ENCODE measurements at regions not wholly inside any gene's neighbourhood (a gene's known extent, or its start where the extent isn't known, plus 50 kb on each side); places are given as distances from the start of the nearest gene placed in this dataset.
"Not testable (repeated sequence)": the region's sequence is repeated elsewhere in the genome, so short reads cannot be mapped to it uniquely, and the experiment has no call there.

DNA sequence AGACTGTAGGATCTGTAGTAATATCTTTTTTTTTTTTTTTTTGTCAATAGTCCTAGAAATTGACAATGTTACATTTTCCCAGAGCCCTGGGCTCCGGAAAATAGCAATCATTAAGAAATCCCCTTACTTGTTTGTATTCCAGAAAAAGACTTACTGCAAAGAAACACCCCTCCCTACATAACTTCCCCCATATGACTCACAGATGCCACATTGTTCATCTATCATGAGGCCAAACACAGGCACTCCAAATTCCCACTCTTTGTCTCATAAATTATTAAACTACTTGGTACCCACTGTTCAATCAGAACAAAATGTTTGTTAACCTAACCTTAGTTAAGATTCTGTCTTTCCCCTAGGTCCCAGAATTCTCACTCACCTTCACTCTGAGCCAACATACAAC lies 53.5 kb downstream of the TEX51 start:
- Histone ChIP-seq H3K9me3 (replicated peaks in 1 of 2; ENCODE audit: control insufficient read depth in 2 of 2, insufficient read depth in 1 of 2, low read depth in 1 of 2, low read length in 2 of 2) (no peaks in the 10 kb centered on the region), H3K9ac (ENCODE audit: low read depth, low read length, poor library complexity) (no peak overlapping the region), H2BK15ac (ENCODE audit: low read length) (no peak overlapping the region), H3K27ac (replicated peaks; ENCODE audit: low read length) (no peak overlapping the region), H3K27me3 (ENCODE audit: control insufficient read depth in 3 of 3, insufficient read depth in 3 of 3, low read depth in 1 of 3, low read length in 3 of 3) (no peaks in the 10 kb centered on the region), H3K18ac (ENCODE audit: low read length) (no peak overlapping the region), H3K14ac (ENCODE audit: low read length) (no peak overlapping the region), H3K4ac (ENCODE audit: low read length) (no peak overlapping the region), H3K23ac (ENCODE audit: low read depth, low read length, poor library complexity) (no peak overlapping the region), H2BK12ac (ENCODE audit: low read length) (no peak overlapping the region), H2BK120ac (ENCODE audit: low read depth, low read length) (no peak overlapping the region), H3K4me1 (ENCODE audit: control insufficient read depth in 2 of 2, insufficient read depth in 1 of 2, low read depth in 1 of 2, low read length in 2 of 2) (peaks cover 0 to 1% of the 10 kb centered on the region in 2 donors), H4K8ac (ENCODE audit: low read depth, low read length) (no peak overlapping the region), H2AK5ac (ENCODE audit: low read depth, low read length) (no peak overlapping the region), H2AFZ (ENCODE audit: low read length) (no peak overlapping the region), H4K91ac (ENCODE audit: low read depth, low read length, poor library complexity) (no peak overlapping the region), H3K36me3 (replicated peaks in 1 of 2; ENCODE audit: control insufficient read depth in 2 of 2, insufficient read depth in 2 of 2, low read length in 2 of 2) (no peaks in the 10 kb centered on the region), H3K4me2 (ENCODE audit: insufficient read depth, low read length, poor library complexity, severe bottlenecking) (no peak overlapping the region), H2BK5ac (ENCODE audit: low read length) (no peak overlapping the region), H3K4me3 (ENCODE audit: low read length in 2 of 2) (no peak overlapping the region), H3K79me1 (ENCODE audit: low read depth, low read length) (no peaks in the 10 kb centered on the region)
- WGBS, 2 donors (ENCODE audit: extremely low coverage in 2 of 2, insufficient read length in 2 of 2, insufficient replicate concordance in 1 of 2), result no CpG with 5 or more reads among the region's 1 CpG
- DNase-seq (ENCODE audit: low spot score), result no peak

DNA sequence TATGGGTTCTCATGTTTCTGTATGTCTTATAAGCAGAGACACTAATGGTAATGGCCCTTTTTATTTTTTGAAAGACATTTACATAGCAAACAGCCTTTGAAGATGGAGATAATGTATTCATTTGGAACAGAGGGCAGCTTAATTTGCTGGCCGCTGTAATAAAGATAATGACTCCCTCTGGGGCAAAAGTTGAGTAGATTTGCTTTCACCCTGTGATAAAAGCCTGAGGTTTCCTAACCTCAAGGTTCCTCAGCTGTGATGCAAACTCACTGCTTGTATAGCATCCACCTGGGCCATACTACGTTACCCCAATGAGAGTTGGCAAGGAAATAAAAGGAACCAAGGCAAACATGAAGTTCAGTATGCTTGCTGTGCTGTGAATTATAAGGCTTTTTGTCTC lies 54.8 kb downstream of the TEX51 start:
- H3K4me2 ChIP-seq (ENCODE audit: insufficient read depth, low read length, poor library complexity, severe bottlenecking), result no peak overlapping the region
- H3K4me1 ChIP-seq (ENCODE audit: control insufficient read depth in 2 of 2, insufficient read depth in 1 of 2, low read depth in 1 of 2, low read length in 2 of 2), result peaks cover 0 to 1% of the 10 kb centered on the region in 2 donors
- H2BK5ac ChIP-seq (ENCODE audit: low read length), result no peak overlapping the region
- no peak overlapping the region for H3K4ac ChIP-seq (ENCODE audit: low read length)
- no peak overlapping the region for H3K18ac ChIP-seq (ENCODE audit: low read length)
- no peaks in the 10 kb centered on the region for H3K79me1 ChIP-seq (ENCODE audit: low read depth, low read length)
- H2AFZ ChIP-seq (ENCODE audit: low read length), result no peak overlapping the region
- H3K27ac ChIP-seq (replicated peaks; ENCODE audit: low read length), result no peak overlapping the region
- H3K23ac ChIP-seq (ENCODE audit: low read depth, low read length, poor library complexity), result no peak overlapping the region
- H3K4me3 ChIP-seq (ENCODE audit: low read length in 2 of 2), result no peak overlapping the region
- DNase-seq (ENCODE audit: low spot score), result no peak
- H3K36me3 ChIP-seq (replicated peaks in 1 of 2; ENCODE audit: control insufficient read depth in 2 of 2, insufficient read depth in 2 of 2, low read length in 2 of 2), result no peaks in the 10 kb centered on the region
- H3K27me3 ChIP-seq (ENCODE audit: control insufficient read depth in 3 of 3, insufficient read depth in 3 of 3, low read depth in 1 of 3, low read length in 3 of 3), result no peaks in the 10 kb centered on the region
- H4K8ac ChIP-seq (ENCODE audit: low read depth, low read length), result no peak overlapping the region
- H4K91ac ChIP-seq (ENCODE audit: low read depth, low read length, poor library complexity), result no peak overlapping the region
- H2BK15ac ChIP-seq (ENCODE audit: low read length), result no peak overlapping the region
- H3K9ac ChIP-seq (ENCODE audit: low read depth, low read length, poor library complexity), result no peak overlapping the region
- H3K9me3 ChIP-seq (replicated peaks in 1 of 2; ENCODE audit: control insufficient read depth in 2 of 2, insufficient read depth in 1 of 2, low read depth in 1 of 2, low read length in 2 of 2), result no peaks in the 10 kb centered on the region
- no peak overlapping the region for H2AK5ac ChIP-seq (ENCODE audit: low read depth, low read length)
- no CpG with 5 or more reads among the region's 2 CpGs for WGBS, 2 donors (ENCODE audit: extremely low coverage in 2 of 2, insufficient read length in 2 of 2, insufficient replicate concordance in 1 of 2)
- no peak overlapping the region for H2BK12ac ChIP-seq (ENCODE audit: low read length)
- no peak overlapping the region for H2BK120ac ChIP-seq (ENCODE audit: low read depth, low read length)
- no peak overlapping the region for H3K14ac ChIP-seq (ENCODE audit: low read length)

DNA sequence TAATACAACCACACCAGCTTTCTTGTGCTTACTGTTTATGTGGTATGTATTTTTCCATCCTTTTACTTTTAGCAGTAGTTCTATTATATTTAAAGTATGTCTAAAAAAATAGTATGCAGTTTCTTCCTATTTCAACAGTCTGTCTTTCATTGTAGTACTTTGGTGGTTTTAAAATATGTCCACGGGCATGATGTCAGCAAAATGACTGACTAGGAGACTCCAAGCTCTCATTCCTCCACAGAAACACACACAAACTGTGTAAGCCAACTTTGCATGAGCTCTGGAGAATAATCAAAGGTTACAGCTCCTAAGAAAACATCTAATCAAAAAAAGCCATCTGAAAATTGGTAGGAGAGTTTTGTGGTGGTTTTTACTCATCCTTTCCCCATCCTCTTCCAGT lies 56.1 kb downstream of the TEX51 start:
- DNase-seq (ENCODE audit: low spot score), result no peak
- H3K27me3 ChIP-seq (ENCODE audit: control insufficient read depth in 3 of 3, insufficient read depth in 3 of 3, low read depth in 1 of 3, low read length in 3 of 3), result no peaks in the 10 kb centered on the region
- H3K4me2 ChIP-seq (ENCODE audit: insufficient read depth, low read length, poor library complexity, severe bottlenecking), result no peak overlapping the region
- no peak overlapping the region for H2BK5ac ChIP-seq (ENCODE audit: low read length)
- no CpG with 5 or more reads among the region's 1 CpG for WGBS, 2 donors (ENCODE audit: extremely low coverage in 2 of 2, insufficient read length in 2 of 2, insufficient replicate concordance in 1 of 2)
- H2BK120ac ChIP-seq (ENCODE audit: low read depth, low read length), result no peak overlapping the region
- H3K14ac ChIP-seq (ENCODE audit: low read length), result no peak overlapping the region
- no peak overlapping the region for H3K18ac ChIP-seq (ENCODE audit: low read length)
- H3K9ac ChIP-seq (ENCODE audit: low read depth, low read length, poor library complexity), result no peak overlapping the region
- H2AFZ ChIP-seq (ENCODE audit: low read length), result no peak overlapping the region
- H4K91ac ChIP-seq (ENCODE audit: low read depth, low read length, poor library complexity), result no peak overlapping the region
- H3K9me3 ChIP-seq (replicated peaks in 1 of 2; ENCODE audit: control insufficient read depth in 2 of 2, insufficient read depth in 1 of 2, low read depth in 1 of 2, low read length in 2 of 2), result no peaks in the 10 kb centered on the region
- H4K8ac ChIP-seq (ENCODE audit: low read depth, low read length), result no peak overlapping the region
- H3K79me1 ChIP-seq (ENCODE audit: low read depth, low read length), result no peaks in the 10 kb centered on the region
- H3K4ac ChIP-seq (ENCODE audit: low read length), result no peak overlapping the region
- H2BK15ac ChIP-seq (ENCODE audit: low read length), result no peak overlapping the region
- no peak overlapping the region for H3K23ac ChIP-seq (ENCODE audit: low read depth, low read length, poor library complexity)
- H3K36me3 ChIP-seq (replicated peaks in 1 of 2; ENCODE audit: control insufficient read depth in 2 of 2, insufficient read depth in 2 of 2, low read length in 2 of 2), result no peaks in the 10 kb centered on the region
- no peak overlapping the region for H2AK5ac ChIP-seq (ENCODE audit: low read depth, low read length)
- H3K4me1 ChIP-seq (ENCODE audit: control insufficient read depth in 2 of 2, insufficient read depth in 1 of 2, low read depth in 1 of 2, low read length in 2 of 2), result peaks cover 0 to 1% of the 10 kb centered on the region in 2 donors
- H2BK12ac ChIP-seq (ENCODE audit: low read length), result no peak overlapping the region
- H3K27ac ChIP-seq (replicated peaks; ENCODE audit: low read length), result no peak overlapping the region
- no peak overlapping the region for H3K4me3 ChIP-seq (ENCODE audit: low read length in 2 of 2)

DNA sequence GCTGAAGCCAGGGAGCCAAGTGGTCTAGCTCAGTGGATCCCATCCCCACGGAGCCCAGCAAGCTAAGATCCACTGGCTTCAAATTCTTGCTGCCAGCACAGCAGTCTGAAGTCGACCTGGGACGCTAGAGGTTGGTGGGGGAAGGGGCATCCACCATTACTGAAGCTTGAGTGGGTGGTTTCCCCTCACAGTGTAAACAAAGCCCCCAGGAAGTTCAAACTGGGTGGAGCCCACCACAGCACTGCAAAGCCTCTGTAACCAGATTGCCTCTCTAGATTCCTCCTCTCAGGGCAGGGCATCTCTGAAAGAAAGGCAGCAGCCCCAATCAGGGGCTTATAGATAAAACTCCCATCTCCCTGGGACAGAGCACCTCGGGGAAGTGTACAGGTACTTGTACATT lies 58.1 kb downstream of the TEX51 start:
- H3K9me3 ChIP-seq (replicated peaks in 1 of 2; ENCODE audit: control insufficient read depth in 2 of 2, insufficient read depth in 1 of 2, low read depth in 1 of 2, low read length in 2 of 2); H3K4me1 ChIP-seq (ENCODE audit: control insufficient read depth in 2 of 2, insufficient read depth in 1 of 2, low read depth in 1 of 2, low read length in 2 of 2); H4K8ac ChIP-seq (ENCODE audit: low read depth, low read length); H3K4me2 ChIP-seq (ENCODE audit: insufficient read depth, low read length, poor library complexity, severe bottlenecking); H3K18ac ChIP-seq (ENCODE audit: low read length); DNase-seq (ENCODE audit: low spot score); H2BK120ac ChIP-seq (ENCODE audit: low read depth, low read length); H3K79me1 ChIP-seq (ENCODE audit: low read depth, low read length); H3K27ac ChIP-seq (replicated peaks; ENCODE audit: low read length); H2BK12ac ChIP-seq (ENCODE audit: low read length); H4K91ac ChIP-seq (ENCODE audit: low read depth, low read length, poor library complexity); H3K27me3 ChIP-seq (ENCODE audit: control insufficient read depth in 3 of 3, insufficient read depth in 3 of 3, low read depth in 1 of 3, low read length in 3 of 3); H2AFZ ChIP-seq (ENCODE audit: low read length); H3K4me3 ChIP-seq (ENCODE audit: low read length in 2 of 2); H3K9ac ChIP-seq (ENCODE audit: low read depth, low read length, poor library complexity); H3K14ac ChIP-seq (ENCODE audit: low read length); H3K36me3 ChIP-seq (replicated peaks in 1 of 2; ENCODE audit: control insufficient read depth in 2 of 2, insufficient read depth in 2 of 2, low read length in 2 of 2); H2AK5ac ChIP-seq (ENCODE audit: low read depth, low read length); H2BK15ac ChIP-seq (ENCODE audit: low read length); H2BK5ac ChIP-seq (ENCODE audit: low read length); H3K4ac ChIP-seq (ENCODE audit: low read length); H3K23ac ChIP-seq (ENCODE audit: low read depth, low read length, poor library complexity): not testable (repeated sequence)
- no CpG with 5 or more reads among the region's 4 CpGs for WGBS, 2 donors (ENCODE audit: extremely low coverage in 2 of 2, insufficient read length in 2 of 2, insufficient replicate concordance in 1 of 2)

Data from neuronal stem cell (in vitro differentiated cells).